Thyroid gland (tissue), 4 donors: ENCODE measurements at regions not wholly inside any gene's neighbourhood (a gene's known extent, or its start where the extent isn't known, plus 50 kb on each side); places are given as distances from the start of the nearest gene placed in this dataset.

ENCODE experiments used
- POLR2A ChIP-seq, 2 donors: fragments of 450-650 bp; IDR thresholded peaks; one replicate each; pipeline ENCODE4 v1.6.1; 2017; ENCODE audit warnings: antibody characterized with exemption in 2 of 2, mild to moderate bottlenecking in 2 of 2, moderate library complexity in 1 of 2
- TF ChIP-seq, protein P1 (sequence below), 6 experiments: fragments of 200-600 bp in 3 of 6; fragments of 450-650 bp in 3 of 6; sonication (generic) in 3 of 6; IDR thresholded peaks; one replicate each; pipeline ENCODE4 v1.5.1; 2016 to 2019; ENCODE audit warnings: antibody characterized with exemption in 6 of 6, mild to moderate bottlenecking in 2 of 6, inconsistent platforms in 1 of 6, moderate library complexity in 1 of 6

DNA sequence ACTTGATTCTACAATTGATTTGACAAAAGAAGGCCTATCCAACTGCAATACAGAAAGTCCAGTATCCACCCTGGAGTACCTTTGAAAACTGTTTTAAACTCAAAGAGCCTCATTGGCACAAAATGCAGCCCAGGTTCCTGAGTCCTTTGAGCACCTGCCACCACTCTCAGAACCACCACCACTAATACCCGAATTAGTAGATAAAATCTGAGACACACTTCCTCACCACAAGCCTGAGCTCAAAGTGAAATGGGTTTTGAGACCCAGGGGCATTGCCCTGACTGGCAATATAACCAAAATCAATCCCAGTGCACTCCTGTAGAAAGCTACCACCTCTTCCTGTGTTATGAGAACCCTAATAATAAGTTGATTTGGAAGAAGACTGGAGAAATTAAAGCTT, 215.7 kb downstream of the CSNK2A3 start:
- TF ChIP-seq, protein P1, sequence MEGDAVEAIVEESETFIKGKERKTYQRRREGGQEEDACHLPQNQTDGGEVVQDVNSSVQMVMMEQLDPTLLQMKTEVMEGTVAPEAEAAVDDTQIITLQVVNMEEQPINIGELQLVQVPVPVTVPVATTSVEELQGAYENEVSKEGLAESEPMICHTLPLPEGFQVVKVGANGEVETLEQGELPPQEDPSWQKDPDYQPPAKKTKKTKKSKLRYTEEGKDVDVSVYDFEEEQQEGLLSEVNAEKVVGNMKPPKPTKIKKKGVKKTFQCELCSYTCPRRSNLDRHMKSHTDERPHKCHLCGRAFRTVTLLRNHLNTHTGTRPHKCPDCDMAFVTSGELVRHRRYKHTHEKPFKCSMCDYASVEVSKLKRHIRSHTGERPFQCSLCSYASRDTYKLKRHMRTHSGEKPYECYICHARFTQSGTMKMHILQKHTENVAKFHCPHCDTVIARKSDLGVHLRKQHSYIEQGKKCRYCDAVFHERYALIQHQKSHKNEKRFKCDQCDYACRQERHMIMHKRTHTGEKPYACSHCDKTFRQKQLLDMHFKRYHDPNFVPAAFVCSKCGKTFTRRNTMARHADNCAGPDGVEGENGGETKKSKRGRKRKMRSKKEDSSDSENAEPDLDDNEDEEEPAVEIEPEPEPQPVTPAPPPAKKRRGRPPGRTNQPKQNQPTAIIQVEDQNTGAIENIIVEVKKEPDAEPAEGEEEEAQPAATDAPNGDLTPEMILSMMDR (IDR thresholded peaks at IDR 0.05): no peak
- TF ChIP-seq POLR2A (IDR thresholded peaks at IDR 0.05): no peak
